SK-N-SH (cell line): ENCODE measurements at regions not wholly inside any gene's neighbourhood (a gene's known extent, or its start where the extent isn't known, plus 50 kb on each side); places are given as distances from the start of the nearest gene placed in this dataset.

Experiments
- CTCF ChIA-PET: fragments of 300-600, 350-600 bp; formaldehyde crosslinking; extraction: SDS; loops from one replicate; lab custom pipeline; 2021; lab: Yijun Ruan, JAX
- POLR2A ChIA-PET: fragments of 350-600 bp; sonication (Branson Sonifier 250); formaldehyde crosslinking; extraction: SDS; loops from one replicate; lab custom pipeline; 2020; ENCODE audit warnings: antibody characterized with exemption, inconsistent platforms; lab: Yijun Ruan, JAX
- DNase-seq: peaks from one replicate; pipeline ENCODE4 v3.0.0; 2012
- H2AFZ ChIP-seq: fragments of 200-600 bp; sonication (generic); 2 replicates; pipeline ENCODE4 v1.8.1; 2016; ENCODE audit warnings: antibody characterized with exemption, mild to moderate bottlenecking, low read depth
- H3F3A ChIP-seq: fragments of 200-600 bp; sonication (generic); replicated peaks from 2 replicates; pipeline ENCODE3; 2016; ENCODE audit warnings: antibody characterized with exemption, mild to moderate bottlenecking; ENCODE audit not compliant: insufficient read depth
- H3K27ac ChIP-seq, 2 experiments: fragments of 200-500 bp in 1 of 2; fragments of 200-600 bp in 1 of 2; sonication (Bioruptor generic) in 1 of 2; sonication (generic), shearing (Covaris generic) in 1 of 2; 2 replicates each; pipeline versions ENCODE4 v1.5.1 to v1.6.1; 2014 to 2016; ENCODE audit warnings: low read depth in 2 of 2, inconsistent platforms in 1 of 2, low read length in 1 of 2, mild to moderate bottlenecking in 1 of 2, mixed read lengths in 1 of 2
- H3K27me3 ChIP-seq: fragments of 200-600 bp; sonication (generic), shearing (Covaris generic); 2 replicates; pipeline ENCODE4 v1.6.1; 2016; ENCODE audit warnings: mixed run types; ENCODE audit not compliant: insufficient read depth
- H3K36me3 ChIP-seq, 2 experiments: fragments of 200-500 bp in 1 of 2; fragments of 200-600 bp in 1 of 2; sonication (Bioruptor generic) in 1 of 2; sonication (generic) in 1 of 2; replicated peaks in 1 of 2; 2 replicates each; pipeline versions ENCODE3 to v1.5.1; 2014 to 2016; ENCODE audit warnings: low read length in 1 of 2, mild to moderate bottlenecking in 1 of 2; ENCODE audit not compliant: insufficient read depth in 2 of 2, control insufficient read depth in 1 of 2
- H3K4me1 ChIP-seq, 2 experiments: fragments of 200-500 bp in 1 of 2; fragments of 200-600 bp in 1 of 2; sonication (Bioruptor generic) in 1 of 2; sonication (generic), shearing (Covaris generic) in 1 of 2; 2 replicates each; pipeline versions ENCODE4 v1.5.1 to v1.6.1; 2014 to 2016; ENCODE audit warnings: low read depth in 1 of 2, low read length in 1 of 2, mixed run types in 1 of 2; ENCODE audit not compliant: insufficient read depth in 2 of 2, control insufficient read depth in 1 of 2
- H3K4me2 ChIP-seq: fragments of 200-600 bp; sonication (generic), shearing (Covaris generic); 2 replicates; pipeline ENCODE4 v1.6.1; 2017; ENCODE audit warnings: mixed run types
- H3K4me3 ChIP-seq, 2 experiments: fragments of 200-500 bp in 1 of 2; fragments of 200-600 bp in 1 of 2; sonication (Bioruptor generic) in 1 of 2; sonication (generic), shearing (Covaris generic) in 1 of 2; 2 replicates each; pipeline versions ENCODE4 v1.5.1 to v1.8.1; 2014 to 2016; ENCODE audit warnings: low read depth in 2 of 2, inconsistent platforms in 1 of 2, low read length in 1 of 2, mild to moderate bottlenecking in 1 of 2, mixed read lengths in 1 of 2, moderate library complexity in 1 of 2
- H3K79me2 ChIP-seq: fragments of 200-600 bp; sonication (generic); 2 replicates; pipeline ENCODE4 v1.8.1; 2017; ENCODE audit warnings: mild to moderate bottlenecking; ENCODE audit not compliant: insufficient read depth
- H3K9ac ChIP-seq: fragments of 200-600 bp; sonication (generic); 2 replicates; pipeline ENCODE4 v1.6.1; 2017; ENCODE audit warnings: mixed run types
- H3K9me2 ChIP-seq: fragments of 200-600 bp; sonication (generic); 2 replicates; pipeline ENCODE4 v1.6.1; 2017; ENCODE audit warnings: mixed run types
- H3K9me3 ChIP-seq: fragments of 200-600 bp; sonication (generic); 2 replicates; pipeline ENCODE4 v1.6.1; 2017; ENCODE audit warnings: mixed run types, mild to moderate bottlenecking, moderate library complexity
- H4K20me1 ChIP-seq: fragments of 200-600 bp; sonication (generic); 2 replicates; pipeline ENCODE4 v1.6.1; 2017; ENCODE audit warnings: mild to moderate bottlenecking, mixed run types; ENCODE audit not compliant: insufficient read depth
- FOXJ3 ChIP-seq: sonication (generic); formaldehyde crosslinking; IDR thresholded peaks from 2 replicates; pipeline ENCODE4 v1.5.1; 2020; ENCODE audit warnings: mild to moderate bottlenecking, missing genetic modification reagents
- MAX ChIP-seq: IDR thresholded peaks from 2 replicates; pipeline ENCODE4 v1.4.0; 2012; ENCODE audit warnings: low read depth
- MEF2A ChIP-seq: IDR thresholded peaks from 2 replicates; pipeline ENCODE4 v1.4.0; 2012; ENCODE audit warnings: low read depth, borderline replicate concordance
- MXI1 ChIP-seq: IDR thresholded peaks from 2 replicates; pipeline ENCODE4 v1.6.1; 2012; ENCODE audit warnings: mild to moderate bottlenecking, low read depth, low read length, improper control_type of control experiment
- NFIC ChIP-seq: IDR thresholded peaks from 2 replicates; pipeline ENCODE4 v1.4.0; 2012; ENCODE audit warnings: borderline replicate concordance
- NRF1 ChIP-seq: IDR thresholded peaks from 2 replicates; pipeline ENCODE4 v1.6.1; 2012; ENCODE audit warnings: low read depth, mild to moderate bottlenecking, low read length
- RFX5 ChIP-seq: IDR thresholded peaks from 2 replicates; pipeline ENCODE4 v1.6.1; 2012; ENCODE audit warnings: mild to moderate bottlenecking, improper control_type of control experiment, low read length
- RXRA ChIP-seq: IDR thresholded peaks from 2 replicates; pipeline ENCODE4 v1.4.0; 2012; ENCODE audit warnings: low read depth, mild to moderate bottlenecking, borderline replicate concordance
- SIN3A ChIP-seq: IDR thresholded peaks from 2 replicates; pipeline ENCODE4 v1.6.1; 2012; ENCODE audit warnings: low read depth, mild to moderate bottlenecking, low read length, moderate library complexity, borderline replicate concordance
- TCF12 ChIP-seq: IDR thresholded peaks from 2 replicates; pipeline ENCODE4 v1.4.0; 2012
- TEAD4 ChIP-seq: IDR thresholded peaks from 2 replicates; pipeline ENCODE4 v1.4.0; 2012; ENCODE audit warnings: mild to moderate bottlenecking, borderline replicate concordance; ENCODE audit not compliant: insufficient read depth
- USF1 ChIP-seq: IDR thresholded peaks from 2 replicates; pipeline ENCODE4 v1.4.0; 2012; ENCODE audit warnings: low read depth, borderline replicate concordance
- YY1 ChIP-seq: IDR thresholded peaks from 2 replicates; pipeline ENCODE4 v1.4.0; 2012; ENCODE audit warnings: low read depth, mild to moderate bottlenecking
- ZBTB33 ChIP-seq: IDR thresholded peaks from 2 replicates; pipeline ENCODE4 v1.4.0; 2012; ENCODE audit warnings: low read depth, borderline replicate concordance
- WGBS: methylation state at CpG from one replicate; pipeline ENCODE4 v1.1.6; 2017; ENCODE audit warnings: low lambda C conversion rate; 5-methylcytosine and 5-hydroxymethylcytosine counted together

- no peak overlapping the region for H3K4me3 ChIP-seq
- no peak overlapping the region for H3K9ac ChIP-seq
- H3K9me3 ChIP-seq, result no peaks in the 10 kb centered on the region
- TF ChIP-seq MAX, result no peak
- TF ChIP-seq ZBTB33, result no peak
- no peak for TF ChIP-seq RXRA
- no peaks in the 10 kb centered on the region for H3F3A ChIP-seq
- H3K27me3 ChIP-seq, result no peaks in the 10 kb centered on the region
- H3K4me1 ChIP-seq, result no peaks in the 10 kb centered on the region; a peak in 1 of 4 replicates
- WGBS, result 11% methylated on average over 4 of the region's 4 CpGs
- DNase-seq, result no peak
- CTCF ChIA-PET, result interaction anchor here (1.3 kb wide), 1 partner anchor 238 kb away, joined by 4 read pairs; no protein-coding TSS in a partner anchor
- no peaks in the 10 kb centered on the region for H3K36me3 ChIP-seq
- no peak overlapping the region for H2AFZ ChIP-seq
- no peak overlapping the region for H3K4me2 ChIP-seq
- H3K27ac ChIP-seq, result no peak overlapping the region
- no peaks in the 10 kb centered on the region for H3K79me2 ChIP-seq
- no peaks in the 10 kb centered on the region for H4K20me1 ChIP-seq
- POLR2A ChIA-PET, result no interaction called here
- no peaks in the 10 kb centered on the region for H3K9me2 ChIP-seq
Observed at GRCh38 chr11:15346907-15347306, 232.2 kb downstream of the INSC start.

- Histone ChIP-seq H4K20me1 (no peaks in the 10 kb centered on the region), H3K27me3 (no peaks in the 10 kb centered on the region), H3F3A (no peaks in the 10 kb centered on the region), H3K9me3 (no peaks in the 10 kb centered on the region; the same call in 1 of the 2 replicates), H3K27ac (no peak overlapping the region), H3K4me1 (no peaks in the 10 kb centered on the region; a peak in 1 of 4 replicates), H2AFZ (no peak overlapping the region)
- POLR2A ChIA-PET, result no interaction called here
- no peak for DNase-seq
- TF ChIP-seq MAX (no peak), MXI1 (no peak), NRF1 (no peak), MEF2A (no peak), USF1 (no peak), NFIC (no peak), YY1 (no peak), TCF12 (no peak), SIN3A (no peak), FOXJ3 (CRISPR knock-in tag) (no peak), TEAD4 (no peak), RFX5 (no peak)
- TF ChIP-seq, all 33 proteins: peak for 0
- no peaks in the 10 kb centered on the region for H3K79me2 ChIP-seq
- H3K4me2 ChIP-seq, result no peak overlapping the region
- 15% methylated on average over 2 of the region's 2 CpGs for WGBS
- no peak overlapping the region for H3K9ac ChIP-seq
- no peak overlapping the region for H3K4me3 ChIP-seq
- peaks cover 0 to 3% of the 10 kb centered on the region in 2 experiments for H3K36me3 ChIP-seq
- no peaks in the 10 kb centered on the region for H3K9me2 ChIP-seq
- CTCF ChIA-PET, result interaction anchor here (0.6 to 1.3 kb wide), 2 partner anchors 8 to 75 kb away, joined by 3 read pairs; no protein-coding TSS in a partner anchor
Observed at GRCh38 chr11:15347969-15348734, 233.4 kb downstream of the INSC start.
